ENCODE measurements at regions not wholly inside any gene's neighbourhood (a gene's known extent, or its start where the extent isn't known, plus 50 kb on each side); places are given as distances from the start of the nearest gene placed in this dataset.

- POLR2A ChIA-PET: interaction anchor here (0.7 kb wide), 2 partner anchors 22 to 413 kb away, joined by 5 to 7 read pairs; no protein-coding TSS in a partner anchor
- no peak for TF ChIP-seq EZH2phosphoT487 (IDR thresholded peaks at IDR 0.05; ENCODE audit: borderline replicate concordance, low read depth, low read length)
- no peak for TF ChIP-seq CTCF (conservative IDR thresholded peaks at IDR 0.05; ENCODE audit: low read length)
Measured at GRCh38 chr5:88389338-88390095, 120.9 kb upstream of the TMEM161B start.

DNA sequence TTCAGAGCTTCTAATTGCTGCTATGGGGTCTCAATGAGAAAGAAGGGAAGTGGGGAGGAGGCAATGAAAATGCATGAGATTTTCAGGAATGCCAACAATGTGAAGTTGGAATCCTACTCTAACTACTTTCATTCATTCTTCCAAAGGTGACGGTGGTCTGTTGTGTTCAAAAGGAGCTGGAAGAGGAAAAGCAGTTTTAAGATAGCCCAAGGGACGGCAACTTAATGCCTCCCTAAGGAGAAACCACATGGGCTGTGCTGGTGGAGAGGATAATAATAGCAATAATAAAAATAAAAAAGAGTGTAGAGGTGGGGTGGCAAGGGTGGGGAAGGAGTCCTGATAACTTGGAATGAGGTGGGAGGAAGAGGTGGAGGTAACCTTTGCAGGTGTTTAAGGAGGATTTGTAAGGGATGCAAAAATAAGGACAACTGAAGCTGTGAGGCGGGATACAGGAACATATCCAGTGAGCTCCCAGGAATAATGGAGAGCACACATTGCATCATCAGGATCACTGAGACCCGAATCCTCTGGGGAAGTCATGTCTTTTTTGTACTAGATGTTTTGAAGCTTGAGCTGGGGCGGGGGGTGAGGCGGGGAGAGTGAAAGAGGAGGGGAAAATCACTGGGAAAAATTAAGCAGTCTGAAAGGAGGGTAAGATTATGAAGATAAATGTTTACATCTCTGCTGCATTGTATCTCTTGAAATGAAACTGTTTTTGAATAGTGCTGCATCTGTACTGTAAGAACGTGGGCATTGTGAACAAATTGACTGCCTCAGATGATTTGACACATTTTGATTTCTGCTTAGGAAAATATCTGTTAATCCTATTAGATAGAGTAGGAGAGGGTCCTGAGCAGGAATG is 120.1 kb upstream of the TMEM161B start:
- H3K36me3 ChIP-seq (ENCODE audit: insufficient read depth, low read length): no peaks in the 10 kb centered on the region

More at GRCh38 chr5:88389338-88390095, 120.9 kb upstream of the TMEM161B start:
- Histone ChIP-seq H3K9me2 (ENCODE audit: insufficient read depth, low read length) (no peaks in the 10 kb centered on the region), H3K9me3 (ENCODE audit: low read length) (no peaks in the 10 kb centered on the region), H2AFZ (ENCODE audit: low read length) (no peak overlapping the region), H3K4me2 (ENCODE audit: low read length) (no peak overlapping the region), H4K20me1 (ENCODE audit: insufficient read depth, low read length) (no peaks in the 10 kb centered on the region; the same call in 1 of the 2 replicates), H3K4me1 (ENCODE audit: insufficient read depth, low read length, poor library complexity, severe bottlenecking) (no peaks in the 10 kb centered on the region), H3K79me2 (ENCODE audit: insufficient read depth, low read depth, low read length) (no peaks in the 10 kb centered on the region), H3K4me3 (ENCODE audit: low read depth, low read length, poor library complexity, severe bottlenecking) (no peak overlapping the region), H3K36me3 (ENCODE audit: insufficient read depth, low read length) (no peaks in the 10 kb centered on the region), H3K27ac (ENCODE audit: low read depth, low read length, poor library complexity, severe bottlenecking) (no peak overlapping the region)
- no peak for DNase-seq (ENCODE audit: low spot score)
- intact Hi-C loops (cut with micrococcal nuclease; ENCODE audit: unreplicated experiment): no loop called here
- no TSS peak for BruUV-seq (replicated peaks)
- CTCF ChIA-PET (ENCODE audit: unreplicated experiment): no interaction called here

More for the DNA sequence above, 120.1 kb upstream of the TMEM161B start:
- H3K9me2 ChIP-seq (ENCODE audit: insufficient read depth, low read length): no peaks in the 10 kb centered on the region
- no peaks in the 10 kb centered on the region for H3K4me1 ChIP-seq (ENCODE audit: insufficient read depth, low read length, poor library complexity, severe bottlenecking)
- H3K79me2 ChIP-seq (ENCODE audit: insufficient read depth, low read depth, low read length): no peaks in the 10 kb centered on the region
- no peak overlapping the region for H3K4me3 ChIP-seq (ENCODE audit: low read depth, low read length, poor library complexity, severe bottlenecking)
- intact Hi-C loops (cut with micrococcal nuclease; ENCODE audit: unreplicated experiment): no loop called here
- H3K4me2 ChIP-seq (ENCODE audit: low read length): no peak overlapping the region
- no peaks in the 10 kb centered on the region for H3K9me3 ChIP-seq (ENCODE audit: low read length)
- ChIA-PET CTCF (ENCODE audit: unreplicated experiment) (no interaction called here), POLR2A (interaction anchor here (0.7 to 0.9 kb wide), 3 partner anchors 23 to 1107 kb away, joined by 3 to 7 read pairs (median 5); no protein-coding TSS in a partner anchor)
- no peak overlapping the region for H2AFZ ChIP-seq (ENCODE audit: low read length)
- no peaks in the 10 kb centered on the region; the same call in 1 of the 2 replicates for H4K20me1 ChIP-seq (ENCODE audit: insufficient read depth, low read length)
- TF ChIP-seq CTCF (conservative IDR thresholded peaks at IDR 0.05; ENCODE audit: low read length) (no peak), EZH2phosphoT487 (IDR thresholded peaks at IDR 0.05; ENCODE audit: borderline replicate concordance, low read depth, low read length) (no peak)
- no peak overlapping the region for H3K27ac ChIP-seq (ENCODE audit: low read depth, low read length, poor library complexity, severe bottlenecking)
- BruUV-seq (replicated peaks): no TSS peak
- no peak for DNase-seq (ENCODE audit: low spot score)
